H9 (cell line): ENCODE measurements at regions not wholly inside any gene's neighbourhood (a gene's known extent, or its start where the extent isn't known, plus 50 kb on each side); places are given as distances from the start of the nearest gene placed in this dataset.

Source experiments
- DNase-seq: peaks from one replicate; pipeline ENCODE4 v3.0.0-alpha.2; 2017
- H2AFZ ChIP-seq: one replicate; pipeline ENCODE4 v1.6.1; 2013; ENCODE audit warnings: mild to moderate bottlenecking, low read length, control low read depth, moderate library complexity
- H2AK5ac ChIP-seq: 2 replicates; pipeline ENCODE4 v1.6.1; 2013; ENCODE audit warnings: low read length, control low read depth, mixed read lengths; ENCODE audit not compliant: insufficient read length
- H2BK120ac ChIP-seq: one replicate; pipeline ENCODE4 v1.6.1; 2013; ENCODE audit warnings: low read depth, mild to moderate bottlenecking, low read length, control low read depth, inconsistent platforms; ENCODE audit not compliant: poor library complexity, severe bottlenecking
- H2BK12ac ChIP-seq: 2 replicates; pipeline ENCODE4 v1.6.1; 2013; ENCODE audit warnings: low read length, control low read depth, mixed read lengths, low read depth; ENCODE audit not compliant: insufficient read length
- H2BK15ac ChIP-seq: 2 replicates; pipeline ENCODE4 v1.6.1; 2013; ENCODE audit warnings: low read depth, low read length, control low read depth
- H2BK20ac ChIP-seq: one replicate; pipeline ENCODE4 v1.6.1; 2013; ENCODE audit warnings: low read depth, mild to moderate bottlenecking, low read length, control low read depth, inconsistent platforms; ENCODE audit not compliant: poor library complexity, severe bottlenecking
- H2BK5ac ChIP-seq: 2 replicates; pipeline ENCODE4 v1.6.1; 2013; ENCODE audit warnings: low read length, control low read depth, mixed read lengths; ENCODE audit not compliant: insufficient read length
- H3K14ac ChIP-seq: 2 replicates; pipeline ENCODE4 v1.6.1; 2013; ENCODE audit warnings: low read length, control low read depth; ENCODE audit not compliant: insufficient read depth
- H3K18ac ChIP-seq: 2 replicates; pipeline ENCODE4 v1.6.1; 2013; ENCODE audit warnings: low read depth, mild to moderate bottlenecking, mixed read lengths, low read length, control low read depth; ENCODE audit not compliant: insufficient read length
- H3K23ac ChIP-seq: 2 replicates; pipeline ENCODE4 v1.6.1; 2013; ENCODE audit warnings: low read length, control low read depth, mixed read lengths, low read depth; ENCODE audit not compliant: insufficient read length
- H3K23me2 ChIP-seq: 2 replicates; pipeline ENCODE4 v1.6.1; 2013; ENCODE audit warnings: low read depth, mild to moderate bottlenecking, mixed read lengths, low read length, control low read depth; ENCODE audit not compliant: insufficient read length, poor library complexity, severe bottlenecking
- H3K27ac ChIP-seq: 2 replicates; pipeline ENCODE4 v1.5.1; 2013; ENCODE audit warnings: low read length, control low read depth, mixed read lengths, low read depth; ENCODE audit not compliant: insufficient read length
- H3K27me3 ChIP-seq: 2 replicates; pipeline ENCODE4 v1.6.1; 2013; ENCODE audit warnings: low read length, control low read depth, inconsistent platforms; ENCODE audit not compliant: insufficient read depth
- H3K4ac ChIP-seq: 2 replicates; pipeline ENCODE4 v1.6.1; 2013; ENCODE audit warnings: low read depth, mild to moderate bottlenecking, control low read depth, inconsistent platforms, low read length, moderate library complexity
- H3K4me1 ChIP-seq: 2 replicates; pipeline ENCODE4 v1.6.1; 2013; ENCODE audit warnings: low read length, control low read depth, inconsistent platforms; ENCODE audit not compliant: insufficient read depth
- H3K4me2 ChIP-seq: 2 replicates; pipeline ENCODE4 v1.6.1; 2013; ENCODE audit warnings: low read length, control low read depth, mixed read lengths; ENCODE audit not compliant: insufficient read length, insufficient read depth
- H3K56ac ChIP-seq: 2 replicates; pipeline ENCODE4 v1.6.1; 2013; ENCODE audit warnings: low read depth, mild to moderate bottlenecking, mixed read lengths, low read length, control low read depth; ENCODE audit not compliant: insufficient read length
- H3K79me1 ChIP-seq: 2 replicates; pipeline ENCODE4 v1.6.1; 2013; ENCODE audit warnings: low read depth, mild to moderate bottlenecking, moderate library complexity, low read length, control low read depth, inconsistent platforms; ENCODE audit not compliant: insufficient read depth, poor library complexity, severe bottlenecking
- H3K79me2 ChIP-seq: 2 replicates; pipeline ENCODE4 v1.6.1; 2013; ENCODE audit warnings: low read length, control low read depth, inconsistent platforms; ENCODE audit not compliant: insufficient read depth
- H3K9ac ChIP-seq: 2 replicates; pipeline ENCODE4 v1.6.1; 2013; ENCODE audit warnings: low read length, control low read depth, mixed read lengths; ENCODE audit not compliant: insufficient read length; ENCODE audit errors: extremely low read depth
- H3K9me3 ChIP-seq: one replicate; pipeline ENCODE4 v1.6.1; 2013; ENCODE audit warnings: low read depth, low read length, inconsistent platforms; ENCODE audit not compliant: control insufficient read depth
- H3T11ph ChIP-seq: one replicate; pipeline ENCODE4 v1.6.1; 2013; ENCODE audit warnings: mild to moderate bottlenecking, low read length, control low read depth, inconsistent platforms
- H4K20me1 ChIP-seq: one replicate; pipeline ENCODE4 v1.6.1; 2013; ENCODE audit not compliant: control insufficient read depth, insufficient read length, insufficient read depth
- H4K5ac ChIP-seq: 2 replicates; pipeline ENCODE4 v1.6.1; 2013; ENCODE audit warnings: low read depth, mild to moderate bottlenecking, mixed read lengths, low read length, control low read depth; ENCODE audit not compliant: insufficient read length
- H4K8ac ChIP-seq: replicated peaks from 2 replicates; pipeline ENCODE4 v1.6.1; 2013; ENCODE audit warnings: low read length, control low read depth, mixed read lengths, low read depth; ENCODE audit not compliant: insufficient read length
- H4K91ac ChIP-seq: 2 replicates; pipeline ENCODE4 v1.6.1; 2013; ENCODE audit warnings: low read depth, mild to moderate bottlenecking, moderate library complexity, mixed read lengths, low read length, control low read depth; ENCODE audit not compliant: insufficient read length
- H3K27ac Mint-ChIP-seq, 3 experiments: 2 replicates in 2 of 3; 3 replicates in 1 of 3; pipeline ENCODE4 v1.8.0; 2020 to 2021; ENCODE audit warnings: mixed read lengths in 3 of 3, mild to moderate bottlenecking in 1 of 3, moderate library complexity in 1 of 3
- H3K27me3 Mint-ChIP-seq: 2 replicates; pipeline ENCODE4 v1.8.0; 2021; ENCODE audit warnings: low read depth, mild to moderate bottlenecking, moderate library complexity, mixed read lengths
- H3K36me3 Mint-ChIP-seq, 3 experiments: 2 replicates in 2 of 3; 3 replicates in 1 of 3; pipeline ENCODE4 v1.8.0; 2020 to 2021; ENCODE audit warnings: low read depth in 3 of 3, mixed read lengths in 3 of 3; ENCODE audit not compliant: insufficient read depth in 1 of 3
- H3K4me1 Mint-ChIP-seq, 2 experiments: 2 replicates each; pipeline ENCODE4 v1.8.0; 2020; ENCODE audit warnings: mixed read lengths in 2 of 2
- H3K4me3 Mint-ChIP-seq, 2 experiments: 2 replicates in 1 of 2; 3 replicates in 1 of 2; pipeline ENCODE4 v1.8.0; 2020 to 2021; ENCODE audit warnings: mild to moderate bottlenecking in 2 of 2, mixed read lengths in 2 of 2, moderate library complexity in 1 of 2
- H3K9me3 Mint-ChIP-seq, 2 experiments: 2 replicates in 1 of 2; 3 replicates in 1 of 2; pipeline ENCODE4 v1.8.0; 2020; ENCODE audit warnings: mild to moderate bottlenecking in 2 of 2, mixed read lengths in 2 of 2, moderate library complexity in 1 of 2
- TF ChIP-seq, protein P1 (sequence below): fragments of 200-600 bp; sonication (generic); conservative IDR thresholded peaks from 3 replicates; pipeline ENCODE4 v1.8.0; 2021; ENCODE audit warnings: antibody characterized with exemption, mild to moderate bottlenecking

DNA sequence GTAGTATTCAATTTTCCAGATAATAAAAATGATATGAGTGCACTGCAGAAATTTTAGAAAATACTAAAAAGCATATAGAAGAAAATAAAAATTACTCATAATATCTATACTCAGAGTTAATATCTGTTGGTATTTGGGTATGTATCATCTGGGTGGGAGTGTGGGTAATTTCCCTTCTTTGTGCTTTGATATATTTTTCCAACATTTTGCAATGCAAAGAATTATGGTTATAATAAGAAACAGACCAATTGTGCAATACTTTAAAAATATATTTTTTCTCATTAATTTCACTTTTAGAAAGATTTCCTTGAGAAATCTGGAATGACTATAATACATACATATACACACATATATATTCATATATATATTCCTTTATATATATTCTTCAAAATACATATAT is 665.7 kb downstream of the ADGRL2 start:
- H4K20me1 ChIP-seq, result no peaks in the 10 kb centered on the region
- no peak overlapping the region for H2BK120ac ChIP-seq
- no peak overlapping the region for H3T11ph ChIP-seq
- no peak overlapping the region for H4K8ac ChIP-seq
- TF ChIP-seq, protein P1, sequence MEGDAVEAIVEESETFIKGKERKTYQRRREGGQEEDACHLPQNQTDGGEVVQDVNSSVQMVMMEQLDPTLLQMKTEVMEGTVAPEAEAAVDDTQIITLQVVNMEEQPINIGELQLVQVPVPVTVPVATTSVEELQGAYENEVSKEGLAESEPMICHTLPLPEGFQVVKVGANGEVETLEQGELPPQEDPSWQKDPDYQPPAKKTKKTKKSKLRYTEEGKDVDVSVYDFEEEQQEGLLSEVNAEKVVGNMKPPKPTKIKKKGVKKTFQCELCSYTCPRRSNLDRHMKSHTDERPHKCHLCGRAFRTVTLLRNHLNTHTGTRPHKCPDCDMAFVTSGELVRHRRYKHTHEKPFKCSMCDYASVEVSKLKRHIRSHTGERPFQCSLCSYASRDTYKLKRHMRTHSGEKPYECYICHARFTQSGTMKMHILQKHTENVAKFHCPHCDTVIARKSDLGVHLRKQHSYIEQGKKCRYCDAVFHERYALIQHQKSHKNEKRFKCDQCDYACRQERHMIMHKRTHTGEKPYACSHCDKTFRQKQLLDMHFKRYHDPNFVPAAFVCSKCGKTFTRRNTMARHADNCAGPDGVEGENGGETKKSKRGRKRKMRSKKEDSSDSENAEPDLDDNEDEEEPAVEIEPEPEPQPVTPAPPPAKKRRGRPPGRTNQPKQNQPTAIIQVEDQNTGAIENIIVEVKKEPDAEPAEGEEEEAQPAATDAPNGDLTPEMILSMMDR, result no peak
- no peak overlapping the region for H3K18ac ChIP-seq
- no peak overlapping the region for H2BK5ac ChIP-seq
- no peak overlapping the region for H3K56ac ChIP-seq
- no peak overlapping the region for H2BK12ac ChIP-seq
- no peak overlapping the region for H2BK20ac ChIP-seq
- no peak overlapping the region for H3K23ac ChIP-seq
- no peak overlapping the region for H2AFZ ChIP-seq
- H3K36me3 Mint-ChIP-seq, result no peaks in the 10 kb centered on the region
- no peak for DNase-seq
- H3K4me1 Mint-ChIP-seq, result peaks cover 4% of the 10 kb centered on the region in 2 experiments; a peak in 1 of 4 replicates
- no peak overlapping the region for H3K4me3 Mint-ChIP-seq
- H3K9ac ChIP-seq, result no peak overlapping the region
- no peaks in the 10 kb centered on the region for H3K79me1 ChIP-seq
- H3K79me2 ChIP-seq, result no peaks in the 10 kb centered on the region
- H3K9me3 Mint-ChIP-seq, result no peaks in the 10 kb centered on the region; a peak in 1 of 5 replicates
- H4K91ac ChIP-seq, result no peak overlapping the region
- H2AK5ac ChIP-seq, result no peak overlapping the region
- no peaks in the 10 kb centered on the region for H3K27me3 Mint-ChIP-seq
- no peaks in the 10 kb centered on the region for H3K27me3 ChIP-seq
- H3K9me3 ChIP-seq, result no peaks in the 10 kb centered on the region
- no peaks in the 10 kb centered on the region for H3K23me2 ChIP-seq
- no peak overlapping the region for H3K27ac ChIP-seq
- H3K4ac ChIP-seq, result no peak overlapping the region
- H2BK15ac ChIP-seq, result no peak overlapping the region
- H3K27ac Mint-ChIP-seq, result no peak overlapping the region
- no peaks in the 10 kb centered on the region; the same call in 1 of the 2 replicates for H3K4me1 ChIP-seq
- no peak overlapping the region for H3K4me2 ChIP-seq
- no peak overlapping the region for H4K5ac ChIP-seq
- no peak overlapping the region for H3K14ac ChIP-seq
